GM10266 (cell line): ENCODE measurements at regions not wholly inside any gene's neighbourhood (a gene's known extent, or its start where the extent isn't known, plus 50 kb on each side); places are given as distances from the start of the nearest gene placed in this dataset.
"Not testable (repeated sequence)": the region's sequence is repeated elsewhere in the genome, so short reads cannot be mapped to it uniquely, and the experiment has no call there.

Experiments
- DNase-seq: peaks from one replicate; pipeline ENCODE4 v3.0.0; 2012; ENCODE audit errors: extremely low spot score
- CTCF ChIP-seq: IDR thresholded peaks from 2 replicates; pipeline ENCODE4 v1.5.1; 2012; ENCODE audit warnings: mild to moderate bottlenecking, low read depth; ENCODE audit not compliant: control insufficient read depth, insufficient read depth; ENCODE audit errors: missing control alignments

DNA sequence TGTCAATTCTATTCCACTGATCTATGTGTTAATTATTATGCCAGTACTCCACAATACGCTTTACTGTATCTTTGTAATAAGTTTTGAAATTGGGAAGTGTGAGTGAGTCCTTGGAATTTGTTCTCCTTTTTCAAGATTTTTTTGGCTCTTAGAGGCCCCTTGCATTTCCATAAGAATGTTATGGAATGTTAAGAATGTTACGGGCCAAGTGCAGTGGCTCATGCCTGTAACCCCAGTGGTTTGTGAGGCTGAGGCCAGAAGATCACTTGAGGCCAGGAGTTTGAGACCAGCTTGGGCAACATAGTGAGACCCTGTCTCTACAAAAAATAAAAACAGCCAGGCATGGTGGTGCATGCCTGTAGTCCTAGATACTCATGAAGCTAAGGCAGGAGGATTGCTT, 167.6 kb upstream of the CXorf66 start:
- TF ChIP-seq CTCF: no peak
- DNase-seq: no peak

DNA sequence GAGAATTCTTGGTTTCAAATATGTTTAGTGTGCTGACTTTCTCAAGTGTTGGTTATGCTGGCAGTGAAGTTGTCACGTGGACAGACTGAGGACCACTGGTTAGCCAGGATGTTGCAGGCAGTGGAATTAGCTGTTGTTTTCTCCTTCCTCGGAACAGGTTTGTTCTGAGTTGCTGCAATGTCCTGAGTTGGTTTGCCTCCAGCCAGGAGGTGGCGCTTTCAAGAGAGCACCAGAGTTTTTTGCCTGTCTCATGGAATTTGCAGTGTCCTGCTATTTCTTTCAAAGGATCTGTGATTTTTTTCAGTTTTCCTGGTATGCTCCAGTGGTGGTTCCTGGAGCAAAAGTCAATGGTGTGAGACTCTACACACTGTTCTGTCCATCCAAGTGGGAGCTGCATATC, 158.1 kb upstream of the CXorf66 start:
- no peak for TF ChIP-seq CTCF
- DNase-seq: no peak

DNA sequence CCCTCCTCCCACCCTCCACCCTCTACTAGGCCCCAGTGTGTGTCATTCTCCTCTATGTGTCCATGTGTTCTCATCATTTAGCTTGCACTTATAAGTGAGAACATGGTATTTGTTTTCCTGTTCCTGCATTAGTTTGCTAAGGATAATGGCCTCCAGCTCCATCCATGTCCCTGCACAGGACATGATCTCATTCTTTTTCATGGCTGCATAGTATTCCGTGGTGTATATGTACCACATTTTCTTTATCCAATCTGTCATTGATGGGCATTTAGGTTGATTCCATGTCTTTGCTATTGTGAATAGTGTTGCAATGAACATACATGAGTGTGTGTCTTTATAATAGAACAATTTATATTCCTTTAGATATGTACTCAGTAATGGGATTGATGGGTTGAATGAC, 148.7 kb upstream of the CXorf66 start:
- DNase-seq: not testable (repeated sequence)

- no peak for DNase-seq
- TF ChIP-seq CTCF: no peak
Measured at GRCh38 chrX:140110081-140110650, 144.8 kb upstream of the CXorf66 start.

- DNase-seq: no peak
- no peak for TF ChIP-seq CTCF
Measured at GRCh38 chrX:140104760-140105159, 139.4 kb upstream of the CXorf66 start.

DNA sequence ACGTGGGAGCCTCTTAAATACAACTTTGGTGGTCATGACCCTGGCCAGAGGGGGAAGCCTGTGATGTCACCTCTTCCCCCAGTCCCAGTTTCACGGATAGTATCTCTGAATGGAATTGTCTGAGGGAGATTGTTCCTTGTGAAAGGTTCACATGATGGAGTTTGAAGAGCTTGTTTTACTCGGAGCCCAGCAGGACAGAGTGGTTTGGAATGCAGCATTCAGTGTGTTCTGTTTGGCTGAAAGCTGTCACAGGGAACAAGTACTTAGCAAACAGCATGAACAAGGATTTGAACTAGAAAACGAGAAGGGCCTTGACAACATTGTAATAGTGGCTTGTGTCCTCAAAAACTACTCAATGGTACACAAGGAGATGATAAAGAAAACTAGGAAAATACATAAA, 133.9 kb upstream of the CXorf66 start:
- TF ChIP-seq CTCF: no peak
- DNase-seq: no peak

- DNase-seq: no peak
- no peak for TF ChIP-seq CTCF
Measured at GRCh38 chrX:140092121-140092520, 126.8 kb upstream of the CXorf66 start.
